ENCODE measurements at regions not wholly inside any gene's neighbourhood (a gene's known extent, or its start where the extent isn't known, plus 50 kb on each side); places are given as distances from the start of the nearest gene placed in this dataset.

GRCh38 chr2:57570961-57571360, 475.6 kb upstream of the VRK2 start:
- DNase-seq (ENCODE audit: low spot score in 2 of 2) = no peak
- H3K27me3 ChIP-seq = no peaks in the 10 kb centered on the region
- no peak overlapping the region for H3K27ac ChIP-seq
- H3K4me1 ChIP-seq = no peaks in the 10 kb centered on the region
- 92 to 95% methylated on average over 2 of the region's 2 CpGs for WGBS, 2 donors
- TF ChIP-seq CTCF (IDR thresholded peaks at IDR 0.05) (no peak), POLR2A (IDR thresholded peaks at IDR 0.05) (no peak), EP300 (IDR thresholded peaks at IDR 0.05) (no peak)
- H3K9me3 ChIP-seq = no peaks in the 10 kb centered on the region
- no peak overlapping the region for H3K4me3 ChIP-seq
- H3K36me3 ChIP-seq = no peaks in the 10 kb centered on the region

- Histone ChIP-seq H3K9me3 (no peaks in the 10 kb centered on the region), H3K4me3 (no peak overlapping the region), H3K27ac (no peak overlapping the region), H3K4me1 (no peaks in the 10 kb centered on the region), H3K27me3 (no peaks in the 10 kb centered on the region), H3K36me3 (no peaks in the 10 kb centered on the region)
- TF ChIP-seq POLR2A (IDR thresholded peaks at IDR 0.05) = no peak
- TF ChIP-seq EP300 (IDR thresholded peaks at IDR 0.05) = no peak
- TF ChIP-seq CTCF (IDR thresholded peaks at IDR 0.05) = no peak
- 77 to 79% methylated on average over 5 of the region's 5 CpGs for WGBS, 2 donors
- DNase-seq (ENCODE audit: low spot score in 2 of 2) = no peak
Measured at GRCh38 chr2:57575700-57576268, 470.8 kb upstream of the VRK2 start.

GRCh38 chr2:57576983-57577382, 469.6 kb upstream of the VRK2 start:
- WGBS, 2 donors = 90 to 100% methylated on average over 1 of the region's 1 CpG
- no peaks in the 10 kb centered on the region for H3K36me3 ChIP-seq
- no peak overlapping the region for H3K4me3 ChIP-seq
- H3K27me3 ChIP-seq = no peaks in the 10 kb centered on the region
- no peaks in the 10 kb centered on the region for H3K9me3 ChIP-seq
- no peaks in the 10 kb centered on the region for H3K4me1 ChIP-seq
- no peak overlapping the region for H3K27ac ChIP-seq
- DNase-seq (ENCODE audit: low spot score in 2 of 2) = no peak
- TF ChIP-seq CTCF (IDR thresholded peaks at IDR 0.05) (no peak), POLR2A (IDR thresholded peaks at IDR 0.05) (no peak), EP300 (IDR thresholded peaks at IDR 0.05) (no peak)

GRCh38 chr2:57597940-57598339, 448.7 kb upstream of the VRK2 start:
- 89% methylated on average over 1 of the region's 1 CpG for WGBS, 2 donors

GRCh38 chr2:57598551-57598950, 448.1 kb upstream of the VRK2 start:
- TF ChIP-seq EP300 (IDR thresholded peaks at IDR 0.05) (no peak), CTCF (IDR thresholded peaks at IDR 0.05) (no peak), POLR2A (IDR thresholded peaks at IDR 0.05) (no peak)
- no peaks in the 10 kb centered on the region for H3K9me3 ChIP-seq
- no peaks in the 10 kb centered on the region for H3K36me3 ChIP-seq
- H3K27ac ChIP-seq = no peak overlapping the region
- H3K4me3 ChIP-seq = no peak overlapping the region
- 31 to 32% methylated on average over 4 of the region's 4 CpGs for WGBS, 2 donors
- DNase-seq (ENCODE audit: low spot score in 2 of 2) = no peak
- no peaks in the 10 kb centered on the region for H3K27me3 ChIP-seq
- no peaks in the 10 kb centered on the region for H3K4me1 ChIP-seq

More at GRCh38 chr2:57597940-57598339, 448.7 kb upstream of the VRK2 start:
- no peak for DNase-seq (ENCODE audit: low spot score in 2 of 2)
- no peaks in the 10 kb centered on the region for H3K36me3 ChIP-seq
- H3K27me3 ChIP-seq = no peaks in the 10 kb centered on the region
- H3K27ac ChIP-seq = no peak overlapping the region
- no peaks in the 10 kb centered on the region for H3K4me1 ChIP-seq
- no peak for TF ChIP-seq POLR2A (IDR thresholded peaks at IDR 0.05)
- no peak for TF ChIP-seq CTCF (IDR thresholded peaks at IDR 0.05)
- TF ChIP-seq EP300 (IDR thresholded peaks at IDR 0.05) = no peak
- H3K4me3 ChIP-seq = no peak overlapping the region
- no peaks in the 10 kb centered on the region for H3K9me3 ChIP-seq

All from tibial nerve (tissue), 4 donors.